Effector memory CD8-positive, alpha-beta T cell (primary cell): ENCODE measurements at regions not wholly inside any gene's neighbourhood (a gene's known extent, or its start where the extent isn't known, plus 50 kb on each side); places are given as distances from the start of the nearest gene placed in this dataset.
"Not testable (repeated sequence)": the region's sequence is repeated elsewhere in the genome, so short reads cannot be mapped to it uniquely, and the experiment has no call there.

Source experiments
- ATAC-seq: fragments of 150-1000 bp; cut with Tn5 transposase; replicated peaks from 2 replicates; pipeline ENCODE4 v1.10.0; 2021; ENCODE audit warnings: mild to moderate bottlenecking, moderate library complexity
- DNase-seq, 3 experiments: peaks; one replicate each; pipeline ENCODE4 v3.0.0; 2021
- H3K27ac Mint-ChIP-seq, 2 donors: one replicate each; pipeline ENCODE4 v1.8.0; 2022; ENCODE audit warnings: mild to moderate bottlenecking in 2 of 2, mixed read lengths in 2 of 2, moderate library complexity in 2 of 2
- H3K27me3 Mint-ChIP-seq, 2 donors: one replicate each; pipeline ENCODE4 v1.8.0; 2022; ENCODE audit warnings: mixed read lengths in 2 of 2
- H3K36me3 Mint-ChIP-seq: one replicate; pipeline ENCODE4 v1.8.0; 2022; ENCODE audit warnings: mild to moderate bottlenecking, moderate library complexity, mixed read lengths; ENCODE audit not compliant: insufficient read depth
- H3K4me1 Mint-ChIP-seq, 2 donors: one replicate each; pipeline ENCODE4 v1.8.0; 2022; ENCODE audit warnings: low read depth in 2 of 2, mixed read lengths in 2 of 2
- H3K4me3 Mint-ChIP-seq, 2 donors: one replicate each; pipeline ENCODE4 v1.8.0; 2022; ENCODE audit warnings: mild to moderate bottlenecking in 2 of 2, mixed read lengths in 2 of 2, moderate library complexity in 2 of 2
- H3K9me3 Mint-ChIP-seq, 2 donors: one replicate each; pipeline ENCODE4 v1.8.0; 2022; ENCODE audit warnings: mixed read lengths in 2 of 2

DNA sequence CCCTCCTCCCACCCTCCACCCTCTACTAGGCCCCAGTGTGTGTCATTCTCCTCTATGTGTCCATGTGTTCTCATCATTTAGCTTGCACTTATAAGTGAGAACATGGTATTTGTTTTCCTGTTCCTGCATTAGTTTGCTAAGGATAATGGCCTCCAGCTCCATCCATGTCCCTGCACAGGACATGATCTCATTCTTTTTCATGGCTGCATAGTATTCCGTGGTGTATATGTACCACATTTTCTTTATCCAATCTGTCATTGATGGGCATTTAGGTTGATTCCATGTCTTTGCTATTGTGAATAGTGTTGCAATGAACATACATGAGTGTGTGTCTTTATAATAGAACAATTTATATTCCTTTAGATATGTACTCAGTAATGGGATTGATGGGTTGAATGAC lies 148.7 kb upstream of the CXorf66 start:
- DNase-seq, H3K9me3 Mint-ChIP-seq, H3K27ac Mint-ChIP-seq, H3K4me3 Mint-ChIP-seq, H3K27me3 Mint-ChIP-seq, ATAC-seq, H3K36me3 Mint-ChIP-seq, H3K4me1 Mint-ChIP-seq: not testable (repeated sequence)

DNA sequence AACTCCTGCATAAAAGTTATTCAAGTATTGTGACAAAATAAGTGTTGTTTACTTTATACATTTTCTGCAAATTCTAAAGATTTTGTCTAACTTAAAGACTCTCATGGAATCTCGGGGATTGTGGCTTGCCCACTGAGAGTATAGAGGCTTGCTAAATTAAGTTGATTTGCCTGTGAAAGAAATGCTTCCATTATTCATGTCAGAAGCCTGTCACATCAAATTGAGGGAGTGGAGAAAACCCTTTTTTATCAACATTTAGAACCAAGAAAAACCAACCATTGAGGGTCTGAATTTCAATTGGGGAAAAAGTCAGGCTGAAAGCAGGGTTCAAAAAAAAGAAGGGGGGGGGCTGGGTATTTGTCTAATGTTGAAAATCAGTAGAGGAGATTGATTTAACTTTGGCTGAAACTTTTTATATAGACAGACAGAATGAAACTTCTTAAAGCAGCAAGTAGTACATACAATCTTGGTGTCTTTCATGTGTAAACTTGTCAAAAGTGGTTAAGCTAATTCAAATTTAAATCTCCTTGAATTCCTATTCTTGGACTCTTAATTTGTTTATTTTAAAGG lies 144.8 kb upstream of the CXorf66 start:
- no peak for ATAC-seq
- no peaks in the 10 kb centered on the region for H3K4me1 Mint-ChIP-seq

DNA sequence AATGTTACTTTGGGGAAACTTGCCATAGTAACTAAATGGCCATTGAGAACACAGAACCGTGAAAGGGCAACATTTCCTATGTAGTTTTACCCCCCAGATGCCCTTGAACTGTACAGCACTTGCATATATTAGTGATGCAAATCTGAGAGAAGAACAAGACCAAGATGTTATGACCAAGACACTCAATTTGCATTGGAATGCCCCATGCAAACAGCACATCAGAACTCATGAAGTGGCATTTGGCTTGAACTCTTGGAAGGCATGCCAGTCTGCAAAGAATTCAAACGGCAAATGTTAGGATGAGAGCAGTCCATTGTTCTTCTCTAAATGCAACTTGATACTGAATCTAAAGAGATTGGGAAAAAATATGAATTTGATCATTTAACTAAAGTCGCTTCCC lies 139.4 kb upstream of the CXorf66 start:
- H3K27me3 Mint-ChIP-seq = no peaks in the 10 kb centered on the region
- H3K9me3 Mint-ChIP-seq = no peaks in the 10 kb centered on the region
- no peak for DNase-seq
- H3K4me1 Mint-ChIP-seq = no peaks in the 10 kb centered on the region
- no peaks in the 10 kb centered on the region for H3K36me3 Mint-ChIP-seq
- no peak overlapping the region for H3K4me3 Mint-ChIP-seq
- no peak overlapping the region for H3K27ac Mint-ChIP-seq
- no peak for ATAC-seq

More for the DNA sequence above, 144.8 kb upstream of the CXorf66 start:
- Mint-ChIP-seq H3K9me3 (no peaks in the 10 kb centered on the region), H3K36me3 (no peaks in the 10 kb centered on the region), H3K27me3 (no peaks in the 10 kb centered on the region), H3K27ac (peak overlapping the region in 1 of 2 donors; percentile 25), H3K4me3 (no peak overlapping the region)
- no peak for DNase-seq

DNA sequence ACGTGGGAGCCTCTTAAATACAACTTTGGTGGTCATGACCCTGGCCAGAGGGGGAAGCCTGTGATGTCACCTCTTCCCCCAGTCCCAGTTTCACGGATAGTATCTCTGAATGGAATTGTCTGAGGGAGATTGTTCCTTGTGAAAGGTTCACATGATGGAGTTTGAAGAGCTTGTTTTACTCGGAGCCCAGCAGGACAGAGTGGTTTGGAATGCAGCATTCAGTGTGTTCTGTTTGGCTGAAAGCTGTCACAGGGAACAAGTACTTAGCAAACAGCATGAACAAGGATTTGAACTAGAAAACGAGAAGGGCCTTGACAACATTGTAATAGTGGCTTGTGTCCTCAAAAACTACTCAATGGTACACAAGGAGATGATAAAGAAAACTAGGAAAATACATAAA lies 133.9 kb upstream of the CXorf66 start:
- Mint-ChIP-seq H3K27ac (no peak overlapping the region), H3K36me3 (no peaks in the 10 kb centered on the region), H3K4me1 (no peaks in the 10 kb centered on the region), H3K4me3 (no peak overlapping the region), H3K27me3 (peaks cover 0 to 9% of the 10 kb centered on the region in 2 donors), H3K9me3 (no peaks in the 10 kb centered on the region)
- ATAC-seq (no peak), DNase-seq (no peak)

DNA sequence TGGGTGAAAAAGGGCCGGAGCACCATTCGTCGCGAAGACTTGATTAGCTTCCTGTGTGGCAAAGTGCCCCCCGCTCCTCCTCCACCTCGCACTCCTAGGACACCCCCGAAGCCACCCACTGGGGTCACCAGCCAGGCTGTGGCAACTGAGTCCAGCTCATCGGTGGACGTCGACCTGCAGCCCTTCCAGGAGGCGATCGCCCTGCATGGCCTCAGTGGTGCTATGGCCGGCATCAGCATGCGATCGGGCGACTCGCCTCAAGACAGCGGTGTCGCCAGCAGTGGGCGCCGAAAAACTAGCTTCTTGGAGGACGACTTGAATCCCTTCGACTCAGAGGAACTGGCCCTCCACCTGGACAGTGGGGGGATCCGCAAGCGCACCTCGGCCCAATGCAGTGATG lies 126.8 kb upstream of the CXorf66 start:
- Mint-ChIP-seq H3K9me3 (no peaks in the 10 kb centered on the region), H3K4me3 (peak overlapping the region in 1 of 2 donors; percentile 21)
- no peak for ATAC-seq

DNA sequence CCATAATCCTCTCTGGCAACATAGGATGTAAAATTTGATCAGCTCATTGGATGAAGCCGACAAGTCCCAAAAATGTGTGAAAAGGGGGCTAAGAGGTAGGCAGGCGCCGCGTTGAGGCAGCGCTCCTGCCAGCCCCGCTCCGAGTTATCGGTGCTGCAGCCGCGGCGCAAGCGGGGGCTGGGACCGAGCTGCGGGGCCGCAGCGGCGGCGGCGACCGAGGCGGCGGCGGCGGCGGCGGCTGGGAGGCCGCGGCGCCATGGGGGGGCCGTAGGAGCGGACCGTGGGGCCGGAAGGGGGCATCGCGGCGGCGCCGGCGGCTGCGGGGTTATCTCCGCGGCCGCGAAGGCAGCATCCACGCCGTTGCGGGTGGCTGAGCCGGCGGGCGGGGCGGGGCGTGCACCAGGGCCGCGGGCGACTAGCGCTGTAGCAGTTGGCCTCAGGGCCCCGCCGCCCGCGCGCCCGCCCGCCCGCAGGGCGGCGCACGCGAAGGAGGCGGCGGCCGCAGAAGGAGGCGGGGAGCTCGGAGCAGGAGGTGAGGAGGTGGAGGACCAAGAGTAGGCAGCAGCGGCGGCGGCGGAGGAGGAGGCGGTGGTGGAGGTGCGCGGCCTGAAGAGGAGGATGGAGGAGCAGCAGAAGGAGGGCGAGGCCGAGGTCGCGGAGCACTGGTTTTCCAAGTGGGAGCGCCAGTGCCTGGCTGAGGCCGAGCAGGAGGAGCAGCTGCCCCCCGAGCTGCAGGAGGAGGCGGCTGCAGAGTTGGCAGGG lies 126.0 kb upstream of the CXorf66 start:
- Mint-ChIP-seq H3K4me3 (peak overlapping the region in 1 of 2 donors; percentile 44), H3K9me3 (no peaks in the 10 kb centered on the region), H3K27me3 (no peaks in the 10 kb centered on the region), H3K4me1 (no peaks in the 10 kb centered on the region), H3K27ac (no peak overlapping the region), H3K36me3 (no peaks in the 10 kb centered on the region)
- ATAC-seq (peak; percentile 65), DNase-seq (peak in 1 of 3 experiments; percentile 1)

More for the DNA sequence above, 126.8 kb upstream of the CXorf66 start:
- H3K36me3 Mint-ChIP-seq = no peaks in the 10 kb centered on the region
- DNase-seq = no peak
- no peaks in the 10 kb centered on the region for H3K4me1 Mint-ChIP-seq
- H3K27ac Mint-ChIP-seq = no peak overlapping the region
- peaks cover 0 to under 1% of the 10 kb centered on the region in 2 donors for H3K27me3 Mint-ChIP-seq

DNA sequence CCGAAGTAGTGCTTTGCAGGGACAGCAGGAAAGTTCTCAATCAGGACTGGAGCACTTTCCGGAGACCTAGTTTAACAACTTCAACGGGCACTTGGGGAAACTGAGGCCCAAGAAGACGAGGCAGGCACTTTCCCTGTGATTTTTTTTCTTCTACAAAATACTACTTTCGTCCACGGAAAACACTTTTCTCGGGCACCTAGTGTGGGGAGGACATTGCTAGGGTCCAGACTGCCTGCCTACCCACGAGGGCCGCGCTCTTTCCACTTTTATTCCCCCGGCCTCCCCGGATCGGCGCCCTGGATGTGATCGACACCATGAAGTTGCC lies 125.4 kb upstream of the CXorf66 start:
- H3K36me3 Mint-ChIP-seq = no peaks in the 10 kb centered on the region
- no peaks in the 10 kb centered on the region for H3K27me3 Mint-ChIP-seq
- ATAC-seq (no peak), DNase-seq (no peak)
- no peaks in the 10 kb centered on the region for H3K9me3 Mint-ChIP-seq
- peak overlapping the region in 1 of 2 donors; percentile 44 for H3K4me3 Mint-ChIP-seq
- no peaks in the 10 kb centered on the region for H3K4me1 Mint-ChIP-seq
- no peak overlapping the region for H3K27ac Mint-ChIP-seq

DNA sequence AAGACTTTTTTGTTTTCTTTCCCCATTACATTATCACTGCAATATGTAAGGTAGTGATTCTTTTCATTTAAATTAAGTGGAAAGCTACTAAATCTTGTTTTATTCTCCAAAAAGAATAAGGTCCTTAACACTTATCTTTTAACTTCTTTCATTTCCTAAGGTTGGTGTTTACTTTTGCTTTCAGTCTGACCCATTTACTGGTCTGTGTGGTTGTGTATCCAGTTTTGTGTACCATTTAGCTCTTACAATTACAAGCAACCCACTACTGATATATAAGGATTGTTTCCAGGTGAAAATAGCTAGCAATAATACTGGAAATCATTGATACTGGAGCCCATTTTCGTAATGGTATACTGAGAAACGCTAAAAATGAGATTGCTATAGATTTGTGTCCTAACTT lies 123.1 kb upstream of the CXorf66 start:
- H3K27me3 Mint-ChIP-seq = no peaks in the 10 kb centered on the region
- no peak for DNase-seq
- no peak overlapping the region for H3K27ac Mint-ChIP-seq
- H3K4me3 Mint-ChIP-seq = no peak overlapping the region
- ATAC-seq = no peak
- H3K36me3 Mint-ChIP-seq = no peaks in the 10 kb centered on the region
- no peaks in the 10 kb centered on the region for H3K4me1 Mint-ChIP-seq
- H3K9me3 Mint-ChIP-seq = no peaks in the 10 kb centered on the region

DNA sequence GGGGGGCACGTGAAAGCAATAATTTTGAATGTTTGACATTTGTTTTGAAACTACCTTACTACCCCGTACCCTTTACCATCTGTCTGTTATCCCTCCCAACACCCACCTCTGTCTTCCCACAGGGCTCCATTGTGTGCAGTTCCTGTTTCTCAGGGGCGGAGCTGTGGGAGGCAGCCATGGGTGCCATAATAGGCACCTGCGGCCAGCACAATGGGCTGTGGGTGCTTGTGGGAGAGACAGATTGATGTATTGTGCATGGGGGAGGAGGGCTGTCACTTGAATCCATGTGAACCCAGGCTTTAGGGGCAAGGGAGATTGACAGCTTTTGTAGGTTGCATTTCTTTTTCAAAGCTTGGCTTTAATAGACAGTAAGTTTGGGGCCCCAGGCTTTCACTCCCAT lies 122.6 kb upstream of the CXorf66 start:
- Mint-ChIP-seq H3K4me1 (no peaks in the 10 kb centered on the region), H3K27me3 (no peaks in the 10 kb centered on the region), H3K9me3 (no peaks in the 10 kb centered on the region), H3K4me3 (no peak overlapping the region), H3K27ac (no peak overlapping the region), H3K36me3 (no peaks in the 10 kb centered on the region)
- no peak for ATAC-seq
- no peak for DNase-seq

DNA sequence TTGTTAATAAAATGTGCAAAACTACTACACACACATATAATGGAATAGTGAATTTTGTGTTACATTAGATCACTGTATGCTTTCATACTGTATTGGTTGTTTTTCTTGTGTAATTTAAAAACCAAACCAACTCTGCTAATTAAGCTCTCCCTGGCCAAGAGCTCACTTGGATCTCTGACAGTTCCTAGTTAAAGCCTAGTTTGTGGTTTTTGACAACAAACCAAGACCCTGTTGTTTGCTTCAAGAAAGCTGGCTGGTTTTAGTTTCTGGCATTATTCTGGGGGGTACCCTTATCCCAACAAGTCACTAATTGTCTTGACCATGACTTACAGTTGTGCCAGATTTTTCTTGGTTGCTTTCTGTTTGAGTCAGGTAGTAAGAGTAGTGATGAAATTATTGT lies 121.4 kb upstream of the CXorf66 start:
- no peaks in the 10 kb centered on the region for H3K9me3 Mint-ChIP-seq
- no peaks in the 10 kb centered on the region for H3K36me3 Mint-ChIP-seq
- H3K27me3 Mint-ChIP-seq = no peaks in the 10 kb centered on the region
- DNase-seq (no peak), ATAC-seq (no peak)
- no peak overlapping the region for H3K4me3 Mint-ChIP-seq
- H3K4me1 Mint-ChIP-seq = no peaks in the 10 kb centered on the region
- H3K27ac Mint-ChIP-seq = no peak overlapping the region

DNA sequence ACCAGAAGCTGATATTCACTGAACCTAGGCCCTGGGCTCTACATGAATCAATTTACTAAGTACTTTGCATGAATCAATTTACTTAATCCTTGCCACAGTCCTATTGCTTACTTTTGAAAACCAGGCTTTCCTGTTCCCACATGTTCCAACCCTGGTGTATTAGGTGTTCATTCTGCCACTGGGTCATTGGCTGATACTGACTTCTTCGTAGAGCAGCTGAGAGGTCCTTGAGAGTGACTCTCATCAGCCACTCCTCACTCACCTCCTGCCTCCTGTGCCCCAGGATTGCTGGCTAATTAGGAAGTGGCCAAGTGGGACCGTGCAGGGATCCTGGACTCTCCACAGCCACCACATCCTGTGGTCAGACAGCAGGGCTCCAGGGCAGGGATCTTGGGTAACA lies 109.5 kb upstream of the CXorf66 start:
- not testable (repeated sequence) for DNase-seq, ATAC-seq, H3K9me3 Mint-ChIP-seq, H3K4me3 Mint-ChIP-seq, H3K27me3 Mint-ChIP-seq, H3K27ac Mint-ChIP-seq, H3K36me3 Mint-ChIP-seq, H3K4me1 Mint-ChIP-seq

DNA sequence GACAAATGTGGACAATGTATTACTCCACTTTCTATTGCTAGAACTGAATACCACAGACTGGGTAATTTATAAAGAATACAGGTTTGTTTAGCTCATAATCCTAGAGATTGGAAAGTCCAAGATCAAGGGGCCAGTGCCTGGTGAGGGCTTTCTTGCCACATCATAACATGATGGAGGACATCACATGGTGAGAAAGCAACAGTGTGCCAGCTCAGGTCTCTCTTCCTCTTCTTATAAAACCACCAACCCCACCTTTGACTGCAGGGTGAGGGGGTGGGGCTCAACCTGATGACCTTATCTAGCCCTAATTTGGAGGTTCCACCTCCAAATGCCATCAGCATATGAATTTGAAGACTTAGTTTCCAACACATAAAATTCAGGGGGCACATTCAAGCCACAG lies 105.7 kb upstream of the CXorf66 start:
- no peak for DNase-seq
- H3K27me3 Mint-ChIP-seq = no peaks in the 10 kb centered on the region

DNA sequence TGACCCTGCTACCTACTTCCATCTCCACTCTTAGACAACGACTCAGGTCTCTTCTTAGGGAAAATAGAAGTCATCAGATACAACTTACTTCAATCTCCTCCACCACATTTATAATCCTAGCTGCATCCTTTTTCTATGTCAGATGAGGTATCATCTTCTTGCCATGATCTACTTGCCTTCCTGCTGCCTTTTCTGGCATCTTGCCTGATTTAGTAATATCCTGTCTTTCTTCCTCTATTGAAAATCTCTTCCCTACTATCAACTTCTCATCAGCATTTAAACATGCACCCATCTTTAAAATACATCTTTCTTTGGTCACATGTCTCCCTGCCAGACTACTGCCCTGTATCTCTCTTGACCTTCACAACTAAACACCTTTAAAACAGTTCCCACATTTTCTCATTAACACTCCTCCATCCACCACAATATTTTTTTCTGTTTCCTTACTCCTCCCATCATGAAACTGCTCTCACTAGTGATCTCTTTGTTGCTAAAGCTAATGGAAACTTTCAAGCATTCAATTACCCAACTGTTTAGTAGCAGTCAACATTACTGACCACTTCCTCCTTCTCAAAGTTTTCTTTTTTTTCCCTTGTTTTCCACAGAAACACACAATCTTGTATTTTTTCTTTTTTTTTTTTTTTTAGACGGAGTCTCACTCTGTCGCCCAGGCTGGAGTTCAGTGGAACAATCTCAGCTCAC lies 100.8 kb upstream of the CXorf66 start:
- H3K27me3 Mint-ChIP-seq = no peaks in the 10 kb centered on the region
- no peak overlapping the region for H3K27ac Mint-ChIP-seq
- H3K36me3 Mint-ChIP-seq = peaks cover 3% of the 10 kb centered on the region
- H3K4me1 Mint-ChIP-seq = no peaks in the 10 kb centered on the region
- ATAC-seq = no peak
- no peak overlapping the region for H3K4me3 Mint-ChIP-seq
- DNase-seq = no peak
- peaks cover 0 to 2% of the 10 kb centered on the region in 2 donors for H3K9me3 Mint-ChIP-seq

More for the DNA sequence above, 105.7 kb upstream of the CXorf66 start:
- H3K36me3 Mint-ChIP-seq = peaks cover 3% of the 10 kb centered on the region
- H3K9me3 Mint-ChIP-seq = no peaks in the 10 kb centered on the region
- no peak overlapping the region for H3K27ac Mint-ChIP-seq
- ATAC-seq = no peak
- no peaks in the 10 kb centered on the region for H3K4me1 Mint-ChIP-seq
- no peak overlapping the region for H3K4me3 Mint-ChIP-seq

DNA sequence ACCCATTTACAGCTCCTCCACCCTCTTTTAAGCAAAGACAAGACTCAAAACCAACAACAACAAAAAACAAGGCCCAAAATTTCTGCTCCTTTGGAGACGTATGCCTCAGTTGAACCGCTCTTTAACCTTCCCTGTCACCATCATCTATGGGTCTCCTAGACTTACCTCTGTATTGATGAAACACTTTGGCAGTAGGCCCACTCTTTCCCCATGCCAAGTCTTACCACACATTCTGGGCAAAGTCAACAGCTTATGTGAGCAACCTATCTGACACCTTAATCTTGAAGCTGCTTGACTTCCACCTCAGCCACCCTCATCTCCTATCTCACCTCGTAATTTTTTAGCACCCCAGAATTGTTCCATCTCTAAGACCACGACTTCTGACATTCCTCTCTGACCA lies 99.7 kb upstream of the CXorf66 start:
- Mint-ChIP-seq H3K4me1 (no peaks in the 10 kb centered on the region), H3K4me3 (no peak overlapping the region), H3K27me3 (no peaks in the 10 kb centered on the region), H3K9me3 (peaks cover 0 to 2% of the 10 kb centered on the region in 2 donors), H3K36me3 (no peaks in the 10 kb centered on the region), H3K27ac (no peak overlapping the region)
- DNase-seq (no peak), ATAC-seq (no peak)
